ENCODE measurements at regions not wholly inside any gene's neighbourhood (a gene's known extent, or its start where the extent isn't known, plus 50 kb on each side); places are given as distances from the start of the nearest gene placed in this dataset.
A peak's percentile ranks its signal among the peaks of the same experiment; 100 is the strongest.

- Histone ChIP-seq H2BK12ac (ENCODE audit: low read depth, low read length) (no peak overlapping the region), H3K23me2 (ENCODE audit: low read depth, low read length) (no peaks in the 10 kb centered on the region), H3K79me1 (ENCODE audit: low read depth, low read length) (no peaks in the 10 kb centered on the region), H3K56ac (replicated peaks; ENCODE audit: insufficient read length, low read depth, low read length) (no peak overlapping the region), H3K14ac (ENCODE audit: insufficient read length) (no peak overlapping the region), H4K5ac (ENCODE audit: insufficient read length, low read depth, low read length) (no peak overlapping the region), H3K4me1 (replicated peaks in 1 of 4; ENCODE audit: control insufficient read depth in 3 of 4, insufficient read depth in 4 of 4, low read length in 3 of 4) (no peaks in the 10 kb centered on the region), H3K4ac (replicated peaks; ENCODE audit: insufficient read length, low read depth, low read length) (no peak overlapping the region), H3K9me3 (ENCODE audit: insufficient read depth in 2 of 2, low read depth in 1 of 2, low read length in 1 of 2) (no peaks in the 10 kb centered on the region; a peak in 1 of 4 replicates), H3K27ac (ENCODE audit: low read depth, low read length) (no peak overlapping the region), H2BK15ac (ENCODE audit: low read length) (no peak overlapping the region), H2BK20ac (ENCODE audit: low read length) (no peak overlapping the region), H4K91ac (replicated peaks; ENCODE audit: insufficient read length, low read length) (no peak overlapping the region), H2AFZ (ENCODE audit: low read length) (peak overlapping the region; percentile 7; the same call in 1 of the 2 replicates), H2AK5ac (ENCODE audit: low read depth, low read length) (no peak overlapping the region), H4K20me1 (replicated peaks in 1 of 2; ENCODE audit: control insufficient read depth in 1 of 2, insufficient read depth in 2 of 2, low read length in 2 of 2) (no peaks in the 10 kb centered on the region), H3K36me3 (ENCODE audit: control insufficient read depth in 2 of 4, insufficient read depth in 4 of 4, low read length in 3 of 4) (no peaks in the 10 kb centered on the region), H3K4me3 (ENCODE audit: extremely low read depth in 1 of 4, insufficient read depth in 2 of 4, low read depth in 3 of 4, low read length in 4 of 4) (no peak overlapping the region), H2BK120ac (replicated peaks; ENCODE audit: low read depth, low read length) (no peak overlapping the region), H3K18ac (ENCODE audit: extremely low read depth, low read length) (no peak overlapping the region), H3K27me3 (replicated peaks in 1 of 4; ENCODE audit: control insufficient read depth in 3 of 4, extremely low read depth in 1 of 4, insufficient read depth in 3 of 4, low read length in 3 of 4) (no peaks in the 10 kb centered on the region), H3K4me2 (ENCODE audit: insufficient read depth in 1 of 2, low read depth in 2 of 2, low read length in 2 of 2) (no peak overlapping the region), H3K23ac (ENCODE audit: insufficient read length) (no peak overlapping the region), H4K8ac (ENCODE audit: extremely low read depth, insufficient read depth, low read length) (no peak overlapping the region), H3K9ac (replicated peaks in 1 of 4; ENCODE audit: extremely low read depth in 1 of 4, low read depth in 3 of 4, low read length in 3 of 4) (no peak overlapping the region), H2BK5ac (ENCODE audit: low read depth, low read length) (no peak overlapping the region), H3K79me2 (ENCODE audit: control insufficient read depth in 1 of 2, insufficient read depth in 2 of 2, low read length in 2 of 2) (no peaks in the 10 kb centered on the region)
- ChIA-PET CTCF (ENCODE audit: partially characterized antibody) (interaction anchor here (0.6 kb wide), 1 partner anchor 23 kb away, joined by 3 read pairs; no protein-coding TSS in a partner anchor), POLR2A (ENCODE audit: partially characterized antibody) (no interaction called here)
- no peak for FAIRE-seq
- WGBS, 2 experiments (ENCODE audit: extremely low coverage in 1 of 2, insufficient coverage in 1 of 2, insufficient read length in 1 of 2, insufficient replicate concordance in 2 of 2, low coverage in 1 of 2, low lambda C conversion rate in 2 of 2, missing lambda C conversion rate in 1 of 2): 97% methylated on average over 2 of the region's 2 CpGs; no CpG with 5 or more reads in 1 of the 2 experiments
- no peak for TF ChIP-seq RNF2 (IDR thresholded peaks at IDR 0.05; ENCODE audit: borderline replicate concordance, low read depth, low read length, missing control alignments, poor library complexity, severe bottlenecking)
- DNase-seq (ENCODE audit: low read depth in 1 of 2, low spot score in 2 of 2): no peak
Observed at GRCh38 chr2:39990335-39990900, 211.4 kb upstream of the THUMPD2 start.

Measured in H1 (cell line).